ENCODE measurements at regions not wholly inside any gene's neighbourhood (a gene's known extent, or its start where the extent isn't known, plus 50 kb on each side); places are given as distances from the start of the nearest gene placed in this dataset.

GRCh38 chr2:217553679-217554078 lies 449.1 kb downstream of the TNS1 start:
- no peak for DNase-seq
- peak in 1 of 4 donors; percentile 26 for ATAC-seq
- Histone ChIP-seq H3K9me3 (no peaks in the 10 kb centered on the region), H3K4me1 (peaks cover 10% of the 10 kb centered on the region), H3K36me3 (ENCODE audit: insufficient read depth in 1 of 2, low read depth in 1 of 2) (no peaks in the 10 kb centered on the region), H3K4me3 (no peak overlapping the region), H3K27ac (no peak overlapping the region), H3K27me3 (ENCODE audit: insufficient read depth in 3 of 3, low read length in 2 of 3) (no peaks in the 10 kb centered on the region)
- no peak for TF ChIP-seq CTCF (IDR thresholded peaks at IDR 0.05)
- intact Hi-C loops (cut with DNase I), result no loop called here
- WGBS, 3 donors, result 80 to 100% (median 88%) methylated on average over 2 of the region's 2 CpGs

DNA sequence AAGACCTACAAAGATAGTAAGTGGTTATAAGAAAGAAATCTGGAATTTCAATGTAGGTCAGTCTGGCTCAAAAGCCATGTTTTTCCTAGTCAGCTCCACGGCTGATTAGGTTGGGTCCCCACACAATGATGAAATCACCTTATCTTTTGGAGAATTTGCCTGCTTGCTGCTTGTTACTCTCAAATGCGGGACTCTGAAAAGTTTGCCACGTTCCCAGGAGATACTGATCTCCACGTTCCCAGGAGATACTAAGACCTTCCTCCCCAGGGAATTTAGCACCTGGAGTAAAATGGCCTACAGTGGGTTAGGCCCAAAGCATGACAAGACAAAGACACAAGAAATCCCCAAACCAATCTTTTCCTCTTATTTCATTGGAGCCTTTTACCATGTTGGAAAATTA lies 449.6 kb downstream of the TNS1 start:
- WGBS, 3 donors, result 84 to 92% (median 90%) methylated on average over 4 of the region's 4 CpGs
- Histone ChIP-seq H3K4me3 (no peak overlapping the region), H3K36me3 (ENCODE audit: insufficient read depth in 1 of 2, low read depth in 1 of 2) (no peaks in the 10 kb centered on the region), H3K4me1 (peaks cover 10% of the 10 kb centered on the region), H3K27ac (no peak overlapping the region), H3K9me3 (no peaks in the 10 kb centered on the region), H3K27me3 (ENCODE audit: insufficient read depth in 3 of 3, low read length in 2 of 3) (no peaks in the 10 kb centered on the region)
- no peak for TF ChIP-seq CTCF (IDR thresholded peaks at IDR 0.05)
- DNase-seq, result no peak
- intact Hi-C loops (cut with DNase I), result no loop called here
- no peak for ATAC-seq

GRCh38 chr2:217552081-217552480 lies 450.7 kb downstream of the TNS1 start:
- Histone ChIP-seq H3K27ac (no peak overlapping the region), H3K9me3 (no peaks in the 10 kb centered on the region), H3K27me3 (ENCODE audit: insufficient read depth in 3 of 3, low read length in 2 of 3) (no peaks in the 10 kb centered on the region), H3K4me1 (peaks cover 10% of the 10 kb centered on the region), H3K4me3 (no peak overlapping the region), H3K36me3 (ENCODE audit: insufficient read depth in 1 of 2, low read depth in 1 of 2) (no peaks in the 10 kb centered on the region)
- WGBS, 3 donors, result 66 to 84% (median 81%) methylated on average over 4 of the region's 4 CpGs
- TF ChIP-seq CTCF (IDR thresholded peaks at IDR 0.05), result no peak
- ATAC-seq (no peak), DNase-seq (no peak)
- intact Hi-C loops (cut with DNase I), result no loop called here

GRCh38 chr2:217551252-217551899 lies 451.4 kb downstream of the TNS1 start:
- Histone ChIP-seq H3K27ac (no peak overlapping the region), H3K4me1 (peaks cover 10% of the 10 kb centered on the region), H3K36me3 (ENCODE audit: insufficient read depth in 1 of 2, low read depth in 1 of 2) (no peaks in the 10 kb centered on the region), H3K9me3 (no peaks in the 10 kb centered on the region), H3K27me3 (ENCODE audit: insufficient read depth in 3 of 3, low read length in 2 of 3) (no peaks in the 10 kb centered on the region), H3K4me3 (no peak overlapping the region)
- 26 to 38% (median 34%) methylated on average over 3 of the region's 3 CpGs for WGBS, 3 donors
- peak; percentile 37 to 64 (median 63) for ATAC-seq
- DNase-seq, result no peak
- TF ChIP-seq CTCF (IDR thresholded peaks at IDR 0.05), result no peak
- intact Hi-C loops (cut with DNase I), result no loop called here

DNA sequence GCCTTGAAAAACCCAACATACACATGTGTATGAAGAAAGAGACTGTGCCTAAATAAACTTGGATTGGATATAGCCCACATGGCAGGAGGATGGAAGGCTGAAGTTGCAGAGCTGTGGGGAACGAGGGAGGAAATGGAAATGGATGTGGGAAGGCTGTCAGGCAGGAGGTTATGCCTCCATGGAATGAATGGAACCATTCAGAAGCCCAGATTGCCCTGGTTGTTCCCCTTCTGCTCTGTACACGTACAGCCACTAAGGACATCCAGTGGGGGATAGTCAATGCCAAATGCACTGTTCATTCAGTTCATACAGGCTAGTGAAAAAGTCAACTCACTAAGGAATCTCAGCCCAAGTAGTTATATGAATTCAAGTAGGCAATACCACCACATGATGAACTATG lies 463.7 kb downstream of the TNS1 start:
- TF ChIP-seq CTCF (IDR thresholded peaks at IDR 0.05), result no peak
- no peaks in the 10 kb centered on the region for H3K27me3 ChIP-seq (ENCODE audit: insufficient read depth in 3 of 3, low read length in 2 of 3)
- H3K9me3 ChIP-seq, result no peaks in the 10 kb centered on the region
- H3K4me1 ChIP-seq, result no peaks in the 10 kb centered on the region
- no peaks in the 10 kb centered on the region for H3K36me3 ChIP-seq (ENCODE audit: insufficient read depth in 1 of 2, low read depth in 1 of 2)
- ATAC-seq (no peak), DNase-seq (no peak)
- intact Hi-C loops (cut with DNase I), result no loop called here
- WGBS, 3 donors, result 85 to 90% (median 86%) methylated on average over 2 of the region's 2 CpGs
- H3K4me3 ChIP-seq, result no peak overlapping the region
- H3K27ac ChIP-seq, result no peak overlapping the region

All from psoas muscle (tissue), 7 donors.